ENCODE measurements at regions not wholly inside any gene's neighbourhood (a gene's known extent, or its start where the extent isn't known, plus 50 kb on each side); places are given as distances from the start of the nearest gene placed in this dataset.

DNA sequence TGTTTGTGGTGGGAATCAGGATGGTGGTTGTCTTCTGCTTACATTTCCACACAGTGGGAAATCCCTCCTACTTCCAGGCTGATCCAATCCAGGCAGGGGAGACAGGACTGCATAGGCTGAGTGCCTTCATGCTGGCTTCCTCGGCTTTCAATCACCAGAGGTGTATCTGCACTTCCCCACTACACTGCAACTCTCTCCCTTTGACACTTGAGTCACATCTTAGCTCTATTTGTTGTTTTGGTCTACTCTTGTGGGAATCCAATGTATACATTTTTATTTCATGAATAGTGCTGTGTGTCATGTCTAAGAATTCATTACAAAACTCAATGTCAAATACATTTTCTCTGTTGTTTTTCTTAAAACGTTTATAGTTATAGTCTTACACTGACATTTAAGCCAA, 735.6 kb downstream of the XPNPEP1 start:
- TF ChIP-seq, protein P1, sequence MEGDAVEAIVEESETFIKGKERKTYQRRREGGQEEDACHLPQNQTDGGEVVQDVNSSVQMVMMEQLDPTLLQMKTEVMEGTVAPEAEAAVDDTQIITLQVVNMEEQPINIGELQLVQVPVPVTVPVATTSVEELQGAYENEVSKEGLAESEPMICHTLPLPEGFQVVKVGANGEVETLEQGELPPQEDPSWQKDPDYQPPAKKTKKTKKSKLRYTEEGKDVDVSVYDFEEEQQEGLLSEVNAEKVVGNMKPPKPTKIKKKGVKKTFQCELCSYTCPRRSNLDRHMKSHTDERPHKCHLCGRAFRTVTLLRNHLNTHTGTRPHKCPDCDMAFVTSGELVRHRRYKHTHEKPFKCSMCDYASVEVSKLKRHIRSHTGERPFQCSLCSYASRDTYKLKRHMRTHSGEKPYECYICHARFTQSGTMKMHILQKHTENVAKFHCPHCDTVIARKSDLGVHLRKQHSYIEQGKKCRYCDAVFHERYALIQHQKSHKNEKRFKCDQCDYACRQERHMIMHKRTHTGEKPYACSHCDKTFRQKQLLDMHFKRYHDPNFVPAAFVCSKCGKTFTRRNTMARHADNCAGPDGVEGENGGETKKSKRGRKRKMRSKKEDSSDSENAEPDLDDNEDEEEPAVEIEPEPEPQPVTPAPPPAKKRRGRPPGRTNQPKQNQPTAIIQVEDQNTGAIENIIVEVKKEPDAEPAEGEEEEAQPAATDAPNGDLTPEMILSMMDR (IDR thresholded peaks at IDR 0.05), result no peak
- no peak for TF ChIP-seq EZH2 (IDR thresholded peaks at IDR 0.05; ENCODE audit: borderline replicate concordance, insufficient read depth, low read depth, low read length, poor library complexity, severe bottlenecking)

Data from B cell (primary cell).